ENCODE measurements at regions not wholly inside any gene's neighbourhood (a gene's known extent, or its start where the extent isn't known, plus 50 kb on each side); places are given as distances from the start of the nearest gene placed in this dataset.

GRCh38 chr14:25267186-25267585 is 217.2 kb upstream of the STXBP6 start:
- no peaks in the 10 kb centered on the region for H3K9me3 ChIP-seq
- no peak overlapping the region for H3K4me3 ChIP-seq
- DNase-seq (ENCODE audit: low read depth in 1 of 2, low spot score in 1 of 2) (no peak), ATAC-seq (no peak), FAIRE-seq (no peak)
- CTCF ChIA-PET, result no interaction called here
- TF ChIP-seq MAX (IDR thresholded peaks at IDR 0.05), result no peak
- no peak for TF ChIP-seq POLR2A (IDR thresholded peaks at IDR 0.05; ENCODE audit: low read length)
- 23% methylated on average over 15 of the region's 16 CpGs for WGBS (ENCODE audit: missing lambda C conversion rate)
- no peaks in the 10 kb centered on the region for H3K4me1 ChIP-seq
- no peak overlapping the region for H3K27ac ChIP-seq
- POLR2A ChIA-PET, result no interaction called here
- H3K4me2 ChIP-seq, result no peak overlapping the region

- no peak overlapping the region for H3K4me2 ChIP-seq
- FAIRE-seq, result no peak
Observed at GRCh38 chr14:25259470-25259869, 209.5 kb upstream of the STXBP6 start.

More at GRCh38 chr14:25259470-25259869, 209.5 kb upstream of the STXBP6 start:
- Histone ChIP-seq H3K4me3 (no peak overlapping the region), H3K9me3 (no peaks in the 10 kb centered on the region), H3K4me1 (no peaks in the 10 kb centered on the region), H3K27ac (no peak overlapping the region)
- TF ChIP-seq HMGXB4 (CRISPR knock-in tag; IDR thresholded peaks at IDR 0.05; ENCODE audit: borderline replicate concordance) (no peak), PHF8 (IDR thresholded peaks at IDR 0.05; ENCODE audit: borderline replicate concordance, low read depth) (no peak), HOXA7 (CRISPR knock-in tag; IDR thresholded peaks at IDR 0.05) (no peak), RCOR1 (IDR thresholded peaks at IDR 0.05; ENCODE audit: low read depth, low read length) (no peak), JUN (IDR thresholded peaks at IDR 0.05) (no peak), RNF2 (IDR thresholded peaks at IDR 0.05; ENCODE audit: borderline replicate concordance, low read depth) (no peak), POLR2A (IDR thresholded peaks at IDR 0.05; ENCODE audit: low read length) (no peak), ELK1 (IDR thresholded peaks at IDR 0.05; ENCODE audit: low read depth, low read length) (no peak), ZFP36 (IDR thresholded peaks at IDR 0.05; ENCODE audit: borderline replicate concordance, partially characterized antibody) (no peak), REST (IDR thresholded peaks at IDR 0.05) (no peak), PBX3 (IDR thresholded peaks at IDR 0.05) (no peak), HDAC2 (IDR thresholded peaks at IDR 0.05) (no peak), USF2 (IDR thresholded peaks at IDR 0.05) (no peak), FOXS1 (CRISPR knock-in tag; IDR thresholded peaks at IDR 0.05) (no peak), ZC3H11A (IDR thresholded peaks at IDR 0.05) (no peak), HOXB13 (CRISPR knock-in tag; IDR thresholded peaks at IDR 0.05; ENCODE audit: low read depth) (no peak), POLR2AphosphoS2 (conservative IDR thresholded peaks at IDR 0.05; ENCODE audit: low read length) (no peak), MAX (IDR thresholded peaks at IDR 0.05) (no peak), KDM1A (IDR thresholded peaks at IDR 0.05; ENCODE audit: low read depth) (no peak), CHD2 (IDR thresholded peaks at IDR 0.05; ENCODE audit: low read length, partially characterized antibody) (no peak)
- ChIA-PET POLR2A (no interaction called here), CTCF (interaction anchor here (1.1 kb wide), 1 partner anchor 9 kb away, joined by 3 read pairs; no protein-coding TSS in a partner anchor)
- no peak for DNase-seq (ENCODE audit: low read depth in 1 of 2, low spot score in 1 of 2)
- no peak for ATAC-seq
- 0% methylated on average over 1 of the region's 1 CpG for WGBS (ENCODE audit: missing lambda C conversion rate)
